Spleen (tissue), 7 donors: ENCODE measurements at regions not wholly inside any gene's neighbourhood (a gene's known extent, or its start where the extent isn't known, plus 50 kb on each side); places are given as distances from the start of the nearest gene placed in this dataset.
"Not testable (repeated sequence)": the region's sequence is repeated elsewhere in the genome, so short reads cannot be mapped to it uniquely, and the experiment has no call there.

Experiments used
- POLR2A ChIP-seq, 3 donors: fragments of 450-650 bp; IDR thresholded peaks; one replicate each; pipeline ENCODE4 v1.5.1; 2017; ENCODE audit warnings: antibody characterized with exemption in 3 of 3, mild to moderate bottlenecking in 1 of 3
- TF ChIP-seq, protein P1 (sequence below), 11 experiments: fragments of 200-600 bp in 7 of 11; fragments of 450-650 bp in 4 of 11; sonication (generic) in 4 of 11; IDR thresholded peaks in 8 of 11; conservative IDR thresholded peaks in 3 of 11; 1 replicate in 7 of 11; 2 replicates in 4 of 11; pipeline versions ENCODE4 v1.4.0 to v1.8.0; 2016 to 2021; ENCODE audit warnings: antibody characterized with exemption in 11 of 11, inconsistent platforms in 4 of 11, mild to moderate bottlenecking in 1 of 11
- donor health status: DM: no; HTN: no; CAD: no; lungs with moderate emphysema.
- donor health status: DM: no; HTN: no; CAD: no.
- donor health status: DM: no; HTN: no; CAD: no.

DNA sequence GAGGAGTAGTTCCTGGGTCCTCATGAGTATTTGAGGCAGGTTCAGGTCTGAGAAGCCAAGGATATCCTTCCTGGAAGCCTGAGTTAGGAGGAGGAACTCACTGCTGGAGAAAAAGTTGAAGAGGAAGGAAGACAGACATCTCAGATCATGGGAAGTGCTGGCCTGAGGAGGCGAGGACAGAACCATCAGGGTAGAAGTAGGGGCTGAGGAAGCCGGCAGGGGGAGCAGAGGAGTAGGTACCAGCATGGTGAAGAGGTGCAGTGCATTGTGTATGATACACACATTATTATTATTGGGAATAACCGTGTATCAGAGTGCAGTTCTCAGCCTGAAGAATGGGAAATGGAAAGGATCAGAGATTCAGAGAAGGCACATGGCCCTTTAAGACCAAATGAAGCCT is 103.2 kb upstream of the PRB2 start:
- TF ChIP-seq, protein P1, sequence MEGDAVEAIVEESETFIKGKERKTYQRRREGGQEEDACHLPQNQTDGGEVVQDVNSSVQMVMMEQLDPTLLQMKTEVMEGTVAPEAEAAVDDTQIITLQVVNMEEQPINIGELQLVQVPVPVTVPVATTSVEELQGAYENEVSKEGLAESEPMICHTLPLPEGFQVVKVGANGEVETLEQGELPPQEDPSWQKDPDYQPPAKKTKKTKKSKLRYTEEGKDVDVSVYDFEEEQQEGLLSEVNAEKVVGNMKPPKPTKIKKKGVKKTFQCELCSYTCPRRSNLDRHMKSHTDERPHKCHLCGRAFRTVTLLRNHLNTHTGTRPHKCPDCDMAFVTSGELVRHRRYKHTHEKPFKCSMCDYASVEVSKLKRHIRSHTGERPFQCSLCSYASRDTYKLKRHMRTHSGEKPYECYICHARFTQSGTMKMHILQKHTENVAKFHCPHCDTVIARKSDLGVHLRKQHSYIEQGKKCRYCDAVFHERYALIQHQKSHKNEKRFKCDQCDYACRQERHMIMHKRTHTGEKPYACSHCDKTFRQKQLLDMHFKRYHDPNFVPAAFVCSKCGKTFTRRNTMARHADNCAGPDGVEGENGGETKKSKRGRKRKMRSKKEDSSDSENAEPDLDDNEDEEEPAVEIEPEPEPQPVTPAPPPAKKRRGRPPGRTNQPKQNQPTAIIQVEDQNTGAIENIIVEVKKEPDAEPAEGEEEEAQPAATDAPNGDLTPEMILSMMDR (IDR thresholded peaks at IDR 0.05 in 8 of 11, conservative IDR thresholded peaks at IDR 0.05 in 3 of 11), result peak in 1 of 11 experiments; percentile 8
- not testable (repeated sequence) for TF ChIP-seq POLR2A (IDR thresholded peaks at IDR 0.05)
